ENCODE measurements at regions not wholly inside any gene's neighbourhood (a gene's known extent, or its start where the extent isn't known, plus 50 kb on each side); places are given as distances from the start of the nearest gene placed in this dataset.

GRCh38 chr5:158471535-158471924 lies 612.6 kb upstream of the CLINT1 start:
- Histone ChIP-seq H3K4me3 (ENCODE audit: low read depth in 1 of 2, low read length in 2 of 2) (no peak overlapping the region), H3K9ac (ENCODE audit: low read length) (no peak overlapping the region), H3K9me3 (ENCODE audit: low read length) (no peaks in the 10 kb centered on the region), H3K4me1 (ENCODE audit: insufficient read depth, low read length) (no peaks in the 10 kb centered on the region), H3K27me3 (ENCODE audit: control insufficient read depth in 1 of 2, insufficient read depth in 2 of 2, low read length in 2 of 2) (no peaks in the 10 kb centered on the region), H3K36me3 (ENCODE audit: insufficient read depth, low read length) (no peaks in the 10 kb centered on the region), H3K27ac (ENCODE audit: low read depth, low read length) (no peak overlapping the region)

DNA sequence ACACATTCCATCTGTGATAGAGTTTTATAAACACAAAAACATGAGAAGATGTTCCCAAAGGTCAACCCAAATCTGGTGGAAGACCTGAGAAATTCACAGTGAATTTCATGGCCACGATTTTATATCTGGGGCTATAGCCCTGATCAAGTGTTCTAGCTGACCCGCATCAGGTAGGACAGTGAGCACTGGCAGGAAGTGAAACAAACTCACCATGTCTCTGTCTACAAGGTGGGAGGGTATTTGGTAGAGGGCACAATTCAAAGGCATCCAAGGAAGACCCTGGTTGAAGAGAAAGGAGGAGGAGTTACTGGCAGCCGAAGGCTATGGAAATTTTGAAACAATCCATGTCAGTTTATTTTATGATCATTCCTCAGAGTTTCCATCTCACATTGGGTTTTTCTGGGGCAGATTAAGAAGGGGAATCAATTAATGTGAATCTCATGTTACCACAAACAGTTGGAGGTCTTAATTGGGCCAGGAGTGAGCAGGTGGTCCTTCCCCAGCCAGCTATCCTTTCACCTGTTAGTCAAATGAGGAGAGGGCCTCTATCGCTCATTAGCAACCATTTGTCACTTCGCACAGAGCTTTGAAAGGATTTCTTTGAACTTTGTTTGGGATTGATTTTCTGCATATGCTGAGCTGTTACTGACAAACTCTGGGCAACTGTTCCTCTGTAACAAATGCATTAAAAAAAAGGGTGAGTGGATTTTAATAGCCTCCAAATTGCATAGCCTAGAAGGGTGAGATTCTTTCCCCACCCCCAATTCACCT lies 612.0 kb upstream of the CLINT1 start:
- Histone ChIP-seq H3K36me3 (ENCODE audit: insufficient read depth, low read length) (no peaks in the 10 kb centered on the region), H3K4me1 (ENCODE audit: insufficient read depth, low read length) (peaks cover 5% of the 10 kb centered on the region), H3K9ac (ENCODE audit: low read length) (no peak overlapping the region), H3K27me3 (ENCODE audit: control insufficient read depth in 1 of 2, insufficient read depth in 2 of 2, low read length in 2 of 2) (no peaks in the 10 kb centered on the region), H3K27ac (ENCODE audit: low read depth, low read length) (no peak overlapping the region), H3K9me3 (ENCODE audit: low read length) (no peaks in the 10 kb centered on the region), H3K4me3 (ENCODE audit: low read depth in 1 of 2, low read length in 2 of 2) (no peak overlapping the region)

DNA sequence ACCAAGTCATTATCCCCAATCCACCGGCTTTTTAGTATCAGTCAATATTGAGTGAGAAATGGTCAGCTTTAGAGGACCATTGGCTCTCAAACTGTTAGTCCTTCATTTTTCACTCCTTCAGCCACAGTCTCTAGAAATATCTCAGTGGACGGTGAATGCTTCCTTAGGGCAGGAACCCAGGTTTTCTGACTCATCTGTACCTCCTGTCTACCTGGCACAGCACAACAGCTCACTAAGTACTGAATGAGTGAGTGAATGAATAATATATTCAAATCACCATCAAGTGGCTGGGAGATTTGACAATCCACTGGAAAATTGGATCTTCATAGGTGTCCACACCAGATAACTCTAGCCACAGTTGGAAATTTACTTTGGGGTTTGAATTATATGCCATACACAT lies 609.5 kb upstream of the CLINT1 start:
- Histone ChIP-seq H3K9me3 (ENCODE audit: low read length) (no peaks in the 10 kb centered on the region), H3K9ac (ENCODE audit: low read length) (no peak overlapping the region), H3K4me3 (ENCODE audit: low read depth in 1 of 2, low read length in 2 of 2) (no peak overlapping the region), H3K4me1 (ENCODE audit: insufficient read depth, low read length) (peaks cover 27% of the 10 kb centered on the region), H3K27me3 (ENCODE audit: control insufficient read depth in 1 of 2, insufficient read depth in 2 of 2, low read length in 2 of 2) (no peaks in the 10 kb centered on the region), H3K36me3 (ENCODE audit: insufficient read depth, low read length) (no peaks in the 10 kb centered on the region), H3K27ac (ENCODE audit: low read depth, low read length) (no peak overlapping the region)

- Histone ChIP-seq H3K27me3 (ENCODE audit: control insufficient read depth in 1 of 2, insufficient read depth in 2 of 2, low read length in 2 of 2) (no peaks in the 10 kb centered on the region), H3K4me3 (ENCODE audit: low read depth in 1 of 2, low read length in 2 of 2) (no peak overlapping the region), H3K4me1 (ENCODE audit: insufficient read depth, low read length) (peaks cover 39% of the 10 kb centered on the region), H3K36me3 (ENCODE audit: insufficient read depth, low read length) (no peaks in the 10 kb centered on the region), H3K9ac (ENCODE audit: low read length) (no peak overlapping the region), H3K9me3 (ENCODE audit: low read length) (no peaks in the 10 kb centered on the region), H3K27ac (ENCODE audit: low read depth, low read length) (no peak overlapping the region)
These were observed 607.2 kb upstream of the CLINT1 start for GRCh38 chr5:158466191-158466590.

GRCh38 chr5:158465086-158465972 lies 606.4 kb upstream of the CLINT1 start:
- Histone ChIP-seq H3K4me3 (ENCODE audit: low read depth in 1 of 2, low read length in 2 of 2) (no peak overlapping the region), H3K27me3 (ENCODE audit: control insufficient read depth in 1 of 2, insufficient read depth in 2 of 2, low read length in 2 of 2) (no peaks in the 10 kb centered on the region), H3K9ac (ENCODE audit: low read length) (no peak overlapping the region), H3K36me3 (ENCODE audit: insufficient read depth, low read length) (no peaks in the 10 kb centered on the region), H3K4me1 (ENCODE audit: insufficient read depth, low read length) (peaks cover 39% of the 10 kb centered on the region), H3K9me3 (ENCODE audit: low read length) (no peaks in the 10 kb centered on the region), H3K27ac (ENCODE audit: low read depth, low read length) (no peak overlapping the region)

DNA sequence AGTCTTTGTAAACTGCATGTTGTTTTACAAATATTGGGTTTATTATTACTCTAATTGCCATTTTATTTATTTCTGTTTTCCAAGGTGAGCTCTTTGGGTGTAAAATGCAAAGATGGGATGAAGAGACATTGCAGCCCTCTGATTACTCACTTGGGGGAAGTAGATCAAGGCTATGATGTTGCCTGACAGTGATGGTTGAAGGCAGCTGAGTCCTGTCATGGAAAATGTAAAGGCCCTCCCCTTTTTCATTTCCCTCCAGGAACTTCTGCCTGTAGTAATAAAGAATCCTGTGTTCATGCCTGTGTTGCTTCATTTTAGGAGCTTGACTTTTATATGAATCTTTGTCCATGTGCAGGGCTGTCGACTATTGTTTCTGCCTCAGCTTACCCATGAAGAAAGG lies 605.4 kb upstream of the CLINT1 start:
- no peak overlapping the region for H3K27ac ChIP-seq (ENCODE audit: low read depth, low read length)
- no peaks in the 10 kb centered on the region for H3K27me3 ChIP-seq (ENCODE audit: control insufficient read depth in 1 of 2, insufficient read depth in 2 of 2, low read length in 2 of 2)
- no peak overlapping the region for H3K4me3 ChIP-seq (ENCODE audit: low read depth in 1 of 2, low read length in 2 of 2)
- H3K9me3 ChIP-seq (ENCODE audit: low read length), result no peaks in the 10 kb centered on the region
- peaks cover 39% of the 10 kb centered on the region for H3K4me1 ChIP-seq (ENCODE audit: insufficient read depth, low read length)
- no peaks in the 10 kb centered on the region for H3K36me3 ChIP-seq (ENCODE audit: insufficient read depth, low read length)
- no peak overlapping the region for H3K9ac ChIP-seq (ENCODE audit: low read length)

DNA sequence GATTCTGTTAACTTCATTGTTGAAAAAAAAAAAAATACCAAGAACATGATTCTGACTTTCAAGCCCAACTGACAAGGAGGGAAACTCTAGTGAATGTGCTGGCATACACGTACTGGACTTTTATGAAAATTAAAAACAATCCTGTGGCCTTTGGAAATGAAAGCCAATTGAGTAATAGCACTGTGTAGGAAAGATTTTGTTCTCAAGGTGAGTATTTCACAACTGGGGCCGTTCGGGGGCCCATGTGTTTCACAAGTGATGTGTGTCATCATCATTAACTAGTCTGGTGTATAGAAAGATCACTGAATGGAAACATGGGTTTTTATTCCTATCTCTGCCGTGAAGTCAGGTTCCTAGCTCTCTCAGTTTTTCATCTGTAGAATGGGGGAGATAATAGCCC lies 605.0 kb upstream of the CLINT1 start:
- H3K9me3 ChIP-seq (ENCODE audit: low read length), result no peaks in the 10 kb centered on the region
- peaks cover 39% of the 10 kb centered on the region for H3K4me1 ChIP-seq (ENCODE audit: insufficient read depth, low read length)
- no peaks in the 10 kb centered on the region for H3K36me3 ChIP-seq (ENCODE audit: insufficient read depth, low read length)
- no peak overlapping the region for H3K9ac ChIP-seq (ENCODE audit: low read length)
- no peak overlapping the region for H3K4me3 ChIP-seq (ENCODE audit: low read depth in 1 of 2, low read length in 2 of 2)
- no peak overlapping the region for H3K27ac ChIP-seq (ENCODE audit: low read depth, low read length)
- H3K27me3 ChIP-seq (ENCODE audit: control insufficient read depth in 1 of 2, insufficient read depth in 2 of 2, low read length in 2 of 2), result no peaks in the 10 kb centered on the region

- Histone ChIP-seq H3K9ac (ENCODE audit: low read length) (no peak overlapping the region), H3K9me3 (ENCODE audit: low read length) (no peaks in the 10 kb centered on the region), H3K27ac (ENCODE audit: low read depth, low read length) (no peak overlapping the region), H3K4me3 (ENCODE audit: low read depth in 1 of 2, low read length in 2 of 2) (no peak overlapping the region), H3K36me3 (ENCODE audit: insufficient read depth, low read length) (no peaks in the 10 kb centered on the region), H3K4me1 (ENCODE audit: insufficient read depth, low read length) (peaks cover 39% of the 10 kb centered on the region), H3K27me3 (ENCODE audit: control insufficient read depth in 1 of 2, insufficient read depth in 2 of 2, low read length in 2 of 2) (no peaks in the 10 kb centered on the region)
These were observed 604.2 kb upstream of the CLINT1 start for GRCh38 chr5:158463188-158463587.

DNA sequence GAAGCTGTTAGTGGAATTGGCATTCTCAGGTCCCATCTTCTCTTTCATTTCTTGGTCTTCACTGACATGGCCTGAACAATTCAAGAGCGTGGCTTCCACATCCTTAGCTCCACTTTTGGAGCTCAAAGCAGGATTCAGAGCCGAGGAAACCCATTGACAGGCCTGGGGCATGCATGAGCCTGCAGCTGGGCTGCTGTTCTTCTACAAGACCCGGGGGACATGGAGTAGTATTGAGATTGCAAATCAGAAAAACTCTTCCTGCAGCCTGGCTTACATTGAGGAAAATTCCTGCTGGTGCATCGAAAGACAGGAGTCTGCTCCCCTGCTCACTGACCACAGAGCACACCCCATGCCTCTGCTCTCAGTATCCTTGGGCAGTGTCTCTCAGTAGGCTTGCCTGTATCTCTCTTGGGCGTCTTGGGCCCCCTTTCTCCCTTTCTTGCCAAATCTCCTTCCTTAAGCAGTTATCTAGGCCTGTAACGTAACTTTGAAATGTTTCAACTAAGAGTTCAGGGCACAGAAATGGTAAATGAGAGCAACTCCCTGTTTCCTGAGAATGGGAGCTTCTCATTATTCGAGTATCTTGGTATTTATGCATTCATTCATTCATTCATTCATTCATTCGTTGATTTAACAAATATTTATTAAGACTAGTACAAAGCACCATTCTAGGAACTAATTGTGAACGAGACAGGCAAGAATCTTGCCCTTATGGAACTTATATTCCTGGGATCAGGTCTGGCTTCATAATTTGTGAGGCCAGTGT lies 603.6 kb upstream of the CLINT1 start:
- H3K4me1 ChIP-seq (ENCODE audit: insufficient read depth, low read length), result peaks cover 39% of the 10 kb centered on the region
- H3K9me3 ChIP-seq (ENCODE audit: low read length), result no peaks in the 10 kb centered on the region
- H3K4me3 ChIP-seq (ENCODE audit: low read depth in 1 of 2, low read length in 2 of 2), result no peak overlapping the region
- no peak overlapping the region for H3K9ac ChIP-seq (ENCODE audit: low read length)
- no peaks in the 10 kb centered on the region for H3K36me3 ChIP-seq (ENCODE audit: insufficient read depth, low read length)
- H3K27me3 ChIP-seq (ENCODE audit: control insufficient read depth in 1 of 2, insufficient read depth in 2 of 2, low read length in 2 of 2), result no peaks in the 10 kb centered on the region
- H3K27ac ChIP-seq (ENCODE audit: low read depth, low read length), result no peak overlapping the region

DNA sequence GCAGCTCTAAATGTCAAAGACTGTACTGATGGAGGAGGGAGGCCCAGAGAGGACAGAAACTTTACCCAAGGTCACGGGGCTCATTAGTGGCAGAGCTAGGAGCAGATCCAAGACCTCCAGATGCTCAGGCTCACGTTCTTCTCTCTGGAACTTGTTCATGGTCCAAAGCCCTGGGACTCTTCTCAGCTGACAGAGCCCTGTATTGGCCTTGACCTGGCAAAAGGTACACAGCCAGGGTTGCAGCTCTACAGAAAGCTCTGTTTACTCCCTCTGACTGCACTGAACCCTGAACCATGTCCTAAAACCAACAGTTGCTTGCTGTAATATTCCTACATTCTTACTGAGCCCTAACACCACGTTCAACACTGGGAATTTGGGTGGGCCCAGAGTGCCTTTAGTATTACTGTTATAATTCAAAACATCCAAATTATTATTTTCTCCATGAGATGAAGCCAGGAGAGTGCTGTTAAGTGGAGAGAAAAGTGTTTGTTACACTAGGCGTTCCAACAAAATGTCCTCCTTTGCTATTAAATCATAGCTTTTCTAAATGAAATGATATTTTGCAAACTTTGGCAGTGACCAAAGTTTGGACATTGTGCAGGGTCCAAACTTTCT lies 602.4 kb upstream of the CLINT1 start:
- Histone ChIP-seq H3K9ac (ENCODE audit: low read length) (no peak overlapping the region), H3K4me1 (ENCODE audit: insufficient read depth, low read length) (peaks cover 38% of the 10 kb centered on the region), H3K4me3 (ENCODE audit: low read depth in 1 of 2, low read length in 2 of 2) (no peak overlapping the region), H3K27me3 (ENCODE audit: control insufficient read depth in 1 of 2, insufficient read depth in 2 of 2, low read length in 2 of 2) (no peaks in the 10 kb centered on the region), H3K36me3 (ENCODE audit: insufficient read depth, low read length) (no peaks in the 10 kb centered on the region), H3K9me3 (ENCODE audit: low read length) (no peaks in the 10 kb centered on the region), H3K27ac (ENCODE audit: low read depth, low read length) (no peak overlapping the region)

- no peak overlapping the region for H3K27ac ChIP-seq (ENCODE audit: low read depth, low read length)
- no peaks in the 10 kb centered on the region for H3K36me3 ChIP-seq (ENCODE audit: insufficient read depth, low read length)
- H3K9me3 ChIP-seq (ENCODE audit: low read length), result no peaks in the 10 kb centered on the region
- no peaks in the 10 kb centered on the region for H3K27me3 ChIP-seq (ENCODE audit: control insufficient read depth in 1 of 2, insufficient read depth in 2 of 2, low read length in 2 of 2)
- H3K4me3 ChIP-seq (ENCODE audit: low read depth in 1 of 2, low read length in 2 of 2), result no peak overlapping the region
- H3K9ac ChIP-seq (ENCODE audit: low read length), result no peak overlapping the region
- H3K4me1 ChIP-seq (ENCODE audit: insufficient read depth, low read length), result peaks cover 11% of the 10 kb centered on the region
These were observed 599.1 kb upstream of the CLINT1 start for GRCh38 chr5:158458086-158458485.

All from muscle layer of colon (tissue), 2 donors.